UCSD-AML1 (cell line): ENCODE measurements at regions not wholly inside any gene's neighbourhood (a gene's known extent, or its start where the extent isn't known, plus 50 kb on each side); places are given as distances from the start of the nearest gene placed in this dataset.

Source experiments
- DNase-seq: peaks from one replicate; lab custom pipeline; 2025; ENCODE audit not compliant: unreplicated experiment; lab: John Stamatoyannopoulos, UW

DNA sequence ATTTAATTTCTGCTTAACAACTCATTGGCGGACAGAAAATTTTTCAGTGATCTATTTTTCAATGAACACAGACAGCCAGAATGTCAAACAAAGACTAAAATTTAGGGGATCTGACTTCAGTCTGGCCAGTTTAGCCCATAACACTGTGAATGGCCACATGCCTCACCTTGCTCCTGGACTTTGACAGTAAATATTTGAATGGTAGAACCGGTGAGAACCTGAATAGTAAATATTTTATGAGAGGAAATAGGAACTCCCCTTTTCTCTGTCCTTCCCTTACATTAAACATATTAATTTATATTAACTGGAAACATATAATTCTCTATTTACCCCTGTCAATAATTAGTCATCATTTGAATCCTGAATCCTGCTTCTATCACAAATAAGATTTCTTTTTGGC, 942.1 kb downstream of the KCNJ2 start:
- no peak for DNase-seq

DNA sequence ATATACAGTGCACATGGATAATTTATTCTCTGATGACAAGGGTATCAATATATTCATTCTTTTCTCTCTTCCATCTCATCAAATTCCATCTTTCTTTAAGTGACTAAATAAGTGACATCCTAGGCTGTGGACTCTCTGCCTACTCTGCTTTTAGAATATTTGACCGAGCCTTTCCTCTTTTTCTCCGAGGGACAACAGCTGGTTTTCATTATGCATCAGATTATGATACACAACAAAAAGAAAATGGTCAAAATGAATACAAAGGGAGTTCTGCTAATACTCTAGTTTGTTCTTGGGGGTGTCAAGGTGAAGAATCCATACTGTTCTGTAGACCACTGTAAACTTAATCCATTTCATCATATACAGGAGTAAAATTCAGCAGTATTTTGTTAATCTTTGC, 942.6 kb downstream of the KCNJ2 start:
- DNase-seq: no peak

DNA sequence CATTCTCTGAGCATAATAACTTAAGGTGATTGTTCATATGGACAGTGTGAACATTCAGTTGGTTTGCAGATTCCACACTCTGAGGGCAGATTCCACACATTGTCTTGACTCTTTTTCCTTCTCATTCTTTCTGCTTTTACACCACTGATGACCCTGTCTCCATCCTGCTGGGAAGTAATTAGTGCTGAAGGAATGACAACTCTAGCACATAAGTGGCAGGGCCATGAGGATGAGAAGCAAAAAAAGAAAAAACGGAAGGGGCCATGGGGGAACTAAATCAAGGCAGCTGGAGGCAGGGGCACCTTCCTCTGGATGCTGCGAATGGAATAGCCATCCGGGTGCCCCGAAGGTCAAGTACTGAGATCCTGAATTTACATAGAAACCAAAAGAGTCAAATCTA, 944.0 kb downstream of the KCNJ2 start:
- no peak for DNase-seq

DNA sequence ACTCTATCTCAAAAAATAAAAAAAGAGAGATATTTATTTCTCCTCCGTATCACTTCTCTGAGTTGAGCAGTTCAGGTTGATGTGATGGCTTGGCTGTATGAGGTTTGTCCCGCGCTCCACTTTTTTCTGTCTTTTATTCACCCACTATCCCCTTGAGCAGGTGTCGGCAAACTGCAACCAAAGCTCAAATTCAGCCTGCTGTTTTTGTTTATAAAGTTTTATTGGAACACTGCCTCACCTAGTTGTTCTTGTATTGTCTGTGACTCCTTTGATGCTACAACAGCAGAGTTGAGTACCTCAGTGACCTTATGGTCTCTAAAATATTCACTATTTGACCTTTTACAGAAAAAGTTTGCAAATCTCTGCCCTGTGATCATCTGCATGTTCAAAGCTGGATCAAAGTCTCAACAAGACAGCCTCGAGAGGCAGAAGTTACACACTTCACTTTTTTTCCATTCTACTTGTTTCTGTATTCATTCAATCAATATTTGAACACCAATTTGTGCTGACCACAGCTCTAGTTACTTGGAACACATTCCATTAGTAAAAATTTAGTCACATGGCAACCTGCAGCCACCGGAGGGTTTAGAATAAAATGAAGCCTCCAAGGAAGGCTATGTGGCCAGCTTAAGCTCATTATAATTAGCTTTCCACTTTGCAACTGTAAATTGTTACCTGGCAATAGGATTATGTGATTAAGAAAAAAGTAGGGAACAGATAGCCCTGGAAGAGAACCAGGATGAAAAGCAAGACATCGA, 945.8 kb downstream of the KCNJ2 start:
- DNase-seq: no peak

DNA sequence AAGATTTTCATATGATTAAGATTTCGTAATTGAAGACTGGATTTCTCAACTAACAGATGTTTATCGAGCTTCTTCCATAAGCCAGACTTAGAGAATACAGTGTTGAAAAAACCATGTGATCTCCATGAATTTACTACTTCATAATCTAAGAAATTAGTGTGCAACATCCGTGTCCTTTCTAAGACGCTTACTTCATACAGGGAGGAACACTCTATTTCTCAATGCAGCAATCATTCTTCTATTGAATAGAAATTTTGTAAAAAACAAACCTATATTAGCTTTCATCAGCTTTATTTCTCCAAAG, 946.3 kb downstream of the KCNJ2 start:
- DNase-seq: no peak

- no peak for DNase-seq
These were observed 948.1 kb downstream of the KCNJ2 start for GRCh38 chr17:71117466-71117865.

- no peak for DNase-seq
These were observed 948.7 kb downstream of the KCNJ2 start for GRCh38 chr17:71118039-71118438.

GRCh38 chr17:71127416-71127815, 958.1 kb downstream of the KCNJ2 start:
- no peak for DNase-seq

DNA sequence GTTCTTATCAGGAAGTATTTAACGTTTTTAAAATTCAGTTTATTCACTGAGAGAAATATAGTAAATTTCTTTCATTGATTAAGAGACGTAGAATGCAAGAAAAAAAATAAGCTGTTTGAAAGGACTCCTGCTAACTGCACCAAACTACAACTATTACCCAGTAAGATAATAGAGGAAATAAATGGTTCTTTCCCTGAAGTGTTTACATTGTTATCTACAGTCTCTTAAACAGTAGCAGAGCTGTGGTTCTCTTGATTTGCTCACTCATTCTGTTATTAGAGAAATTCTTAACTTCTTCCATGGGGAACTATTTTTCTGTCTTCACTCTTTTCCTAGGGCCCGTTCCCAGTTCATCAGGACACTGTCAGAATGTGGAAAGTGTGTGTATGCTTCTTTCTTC, 973.0 kb downstream of the KCNJ2 start:
- DNase-seq: no peak

GRCh38 chr17:71145486-71145885, 975.3 kb upstream of the SOX9 start:
- DNase-seq: no peak

DNA sequence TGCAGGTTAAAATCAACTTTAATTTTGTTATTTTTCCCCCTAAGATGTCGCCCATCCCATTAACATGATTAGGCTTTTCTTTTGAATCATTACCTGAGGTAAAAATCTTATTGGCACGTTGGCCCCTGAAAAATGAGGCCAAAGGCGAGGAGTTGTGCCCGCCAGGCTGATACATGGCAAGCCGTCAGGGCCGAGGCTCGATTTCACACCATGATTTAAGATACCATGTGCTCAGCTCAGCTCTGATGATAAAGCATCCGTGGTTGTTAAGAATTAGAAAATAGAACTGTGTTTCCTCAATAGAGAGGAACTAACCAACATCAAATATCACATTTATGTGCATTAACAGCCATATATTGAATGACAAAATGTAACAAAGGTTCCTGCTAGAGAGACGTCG, 972.9 kb upstream of the SOX9 start:
- DNase-seq: no peak

DNA sequence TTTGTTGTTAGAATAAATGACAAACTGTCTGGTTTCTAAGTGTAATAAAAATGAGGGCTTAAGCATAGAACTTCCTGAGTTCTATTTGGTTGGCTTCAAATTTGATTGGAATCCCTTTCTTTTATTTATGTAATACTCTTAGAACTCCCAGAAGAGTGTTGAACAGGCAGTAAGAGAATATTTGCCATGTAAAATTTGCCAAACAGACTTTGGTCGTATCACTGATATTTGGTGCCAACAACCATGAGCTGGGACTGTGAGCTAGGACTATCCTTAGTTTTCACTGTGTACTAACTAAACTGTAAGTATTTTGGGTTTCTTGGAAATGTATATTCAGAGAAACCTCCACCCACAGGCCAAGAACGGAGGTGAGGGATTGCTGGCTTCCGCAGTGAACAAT, 971.2 kb upstream of the SOX9 start:
- no peak for DNase-seq

DNA sequence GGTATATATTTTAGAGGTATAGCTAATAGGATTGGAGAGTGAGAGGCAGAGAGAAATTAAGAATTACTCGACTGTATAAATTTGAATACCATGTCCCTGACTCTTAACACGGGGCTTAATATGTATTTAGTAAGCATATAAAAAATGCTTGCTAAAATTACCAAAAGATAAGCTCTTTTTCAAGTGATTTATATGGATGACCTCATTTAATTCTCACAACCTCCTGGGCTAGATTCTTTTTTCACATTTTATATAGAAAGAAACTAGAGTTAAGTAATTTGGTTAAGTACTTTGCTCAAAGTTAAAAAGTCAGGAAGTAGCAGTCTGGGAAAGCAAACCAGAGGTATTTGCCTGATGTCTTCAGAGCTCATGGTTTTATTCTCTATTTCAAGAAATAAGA, 963.5 kb upstream of the SOX9 start:
- no peak for DNase-seq

GRCh38 chr17:71158437-71158836, 962.4 kb upstream of the SOX9 start:
- no peak for DNase-seq

GRCh38 chr17:71163121-71163812, 957.6 kb upstream of the SOX9 start:
- no peak for DNase-seq

- DNase-seq: no peak
These were observed 957.1 kb upstream of the SOX9 start for GRCh38 chr17:71163813-71164122.

- DNase-seq: no peak
These were observed 956.3 kb upstream of the SOX9 start for GRCh38 chr17:71164561-71164960.

DNA sequence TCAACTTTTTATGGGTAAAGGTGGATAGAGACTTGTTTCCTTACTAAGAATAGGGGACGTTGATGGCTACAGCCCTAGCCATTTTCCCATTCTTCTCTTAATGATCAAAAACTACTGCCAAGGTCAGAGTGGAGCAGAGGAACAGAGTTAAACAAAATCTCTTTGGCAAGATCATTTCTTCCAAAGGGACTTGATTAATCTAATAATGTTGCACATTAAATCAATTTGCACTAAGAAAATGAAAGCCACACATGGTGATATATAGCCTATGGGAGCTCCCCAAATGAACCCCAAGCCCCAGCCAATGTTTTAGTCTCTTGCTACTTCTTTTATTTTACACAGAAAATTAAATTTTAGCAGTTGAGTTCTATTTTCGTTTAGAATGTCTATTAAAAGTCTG, 954.5 kb upstream of the SOX9 start:
- no peak for DNase-seq

- no peak for DNase-seq
These were observed 952.6 kb upstream of the SOX9 start for GRCh38 chr17:71168053-71168741.

DNA sequence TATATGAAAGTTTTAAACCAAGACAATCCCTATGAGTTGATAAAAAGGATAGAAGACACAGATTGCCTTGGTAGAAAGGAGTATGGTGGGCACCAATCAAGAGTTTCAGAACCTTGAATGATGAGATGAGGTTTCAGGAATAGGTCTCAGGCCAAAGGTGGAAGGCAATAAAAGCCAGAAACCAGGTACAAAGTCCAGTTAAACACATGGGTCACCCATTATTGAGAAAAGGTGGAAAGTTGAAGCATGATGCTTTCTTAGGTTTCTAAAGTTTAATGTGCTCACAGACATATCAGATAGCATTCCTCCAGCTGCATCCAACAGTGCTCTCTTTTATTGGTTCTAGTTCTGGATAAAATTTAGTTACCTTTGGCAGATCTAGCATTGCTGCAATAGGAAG, 950.8 kb upstream of the SOX9 start:
- DNase-seq: no peak

GRCh38 chr17:71171270-71171669, 949.5 kb upstream of the SOX9 start:
- DNase-seq: no peak

DNA sequence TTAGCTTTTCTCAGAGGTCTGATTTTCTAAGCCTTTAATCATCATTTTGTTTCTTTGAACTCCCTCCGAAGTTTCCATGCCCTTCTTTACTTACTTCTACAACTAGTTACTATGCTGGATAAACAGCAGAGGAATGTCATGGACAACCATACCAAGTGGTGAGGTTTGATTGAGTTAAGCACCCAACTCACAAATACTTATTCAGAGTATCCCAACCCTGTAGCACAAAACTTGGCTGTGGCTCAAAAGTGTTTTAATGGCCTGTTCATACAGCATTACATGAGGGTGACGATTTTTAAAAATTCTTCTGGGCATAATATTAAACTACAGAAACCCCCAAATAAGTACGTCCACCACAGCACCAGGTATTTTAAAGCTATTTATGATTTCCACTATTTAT, 946.8 kb upstream of the SOX9 start:
- DNase-seq: no peak

- DNase-seq: no peak
These were observed 944.5 kb upstream of the SOX9 start for GRCh38 chr17:71176331-71176730.
